T-helper 2 cell treated with Interferon-gamma antibody and Interleukin-4, amounts not matched to agents 5 μg/mL and 100 μg/mL, for 36 hours (primary cell): ENCODE measurements at regions not wholly inside any gene's neighbourhood (a gene's known extent, or its start where the extent isn't known, plus 50 kb on each side); places are given as distances from the start of the nearest gene placed in this dataset.
"Not testable (repeated sequence)": the region's sequence is repeated elsewhere in the genome, so short reads cannot be mapped to it uniquely, and the experiment has no call there.

Experiments used
- DNase-seq: peaks from one replicate; pipeline ENCODE4 v3.0.0; 2021; ENCODE audit warnings: low spot score
- H3K27ac Mint-ChIP-seq: one replicate; pipeline ENCODE4 v1.8.0; 2021; ENCODE audit warnings: mild to moderate bottlenecking, mixed read lengths
- H3K27me3 Mint-ChIP-seq: one replicate; pipeline ENCODE4 v1.8.0; 2021; ENCODE audit warnings: low read depth, mixed read lengths
- H3K36me3 Mint-ChIP-seq: one replicate; pipeline ENCODE4 v1.8.0; 2021; ENCODE audit warnings: low read depth, mixed read lengths
- H3K4me1 Mint-ChIP-seq: one replicate; pipeline ENCODE4 v1.8.0; 2021; ENCODE audit warnings: low read depth, mixed read lengths
- H3K4me3 Mint-ChIP-seq: one replicate; pipeline ENCODE4 v1.8.0; 2022; ENCODE audit warnings: mild to moderate bottlenecking, moderate library complexity, mixed read lengths
- H3K9me3 Mint-ChIP-seq: one replicate; pipeline ENCODE4 v1.8.0; 2021; ENCODE audit warnings: mixed read lengths

DNA sequence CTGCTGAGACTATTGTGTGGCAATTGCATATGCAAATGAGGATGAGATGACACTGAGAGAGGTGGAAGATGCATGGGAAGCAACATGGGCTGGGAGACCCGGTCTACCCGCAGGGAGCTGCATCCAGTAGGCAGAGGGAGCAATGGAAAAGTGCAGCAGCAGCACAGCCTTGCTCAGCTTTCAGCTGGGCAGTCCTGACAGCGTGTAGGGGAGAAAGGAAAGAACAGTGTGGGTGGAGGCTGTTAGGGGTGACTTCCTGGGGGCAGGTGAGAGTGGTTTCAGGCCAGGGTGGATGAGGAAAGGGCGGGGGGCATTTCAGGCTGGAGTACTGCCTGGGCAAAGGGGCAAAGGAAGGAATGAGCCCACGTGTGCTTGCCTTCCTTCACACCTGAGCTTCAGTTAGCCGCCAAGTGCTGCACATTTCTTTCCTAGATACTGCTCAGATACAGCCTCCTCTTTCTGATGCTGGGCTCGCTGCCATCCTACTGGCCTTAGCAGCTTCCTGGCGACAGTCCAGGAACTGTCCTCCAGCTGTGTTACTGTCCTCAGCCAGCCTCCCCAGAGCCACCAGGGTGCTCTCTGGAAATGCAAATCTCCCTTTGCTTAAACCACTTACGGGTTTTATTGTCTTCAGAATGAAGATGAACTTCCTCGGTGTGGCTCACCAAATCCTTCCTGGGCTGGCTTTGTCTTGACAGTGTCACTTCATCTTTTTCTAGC lies 276.3 kb downstream of the TSN start:
- Mint-ChIP-seq H3K36me3 (no peaks in the 10 kb centered on the region), H3K4me3 (no peak overlapping the region), H3K27me3 (peaks cover 2% of the 10 kb centered on the region), H3K27ac (no peak overlapping the region), H3K4me1 (peaks cover 7% of the 10 kb centered on the region), H3K9me3 (no peaks in the 10 kb centered on the region)
- no peak for DNase-seq

DNA sequence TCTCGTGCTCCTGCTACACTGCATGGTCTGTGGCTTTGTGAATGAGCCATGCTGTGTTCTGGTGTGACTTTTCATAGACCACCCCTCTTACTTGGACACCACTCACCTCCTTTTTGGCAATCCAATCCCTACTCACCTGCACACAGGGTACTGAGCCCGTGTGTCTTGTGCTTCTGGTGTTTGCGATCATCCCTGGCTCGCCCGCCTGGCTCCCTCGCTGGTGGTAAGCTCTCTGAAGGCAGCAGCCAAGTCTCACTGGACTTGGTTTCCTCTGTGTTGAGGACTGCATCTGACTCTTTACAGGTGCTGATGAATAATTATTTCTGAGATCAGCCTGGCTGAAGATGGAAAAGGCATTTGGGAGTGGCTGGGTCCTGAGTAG lies 276.8 kb downstream of the TSN start:
- Mint-ChIP-seq H3K27ac (no peak overlapping the region), H3K4me3 (no peak overlapping the region), H3K4me1 (peaks cover 7% of the 10 kb centered on the region), H3K9me3 (no peaks in the 10 kb centered on the region), H3K27me3 (peaks cover 2% of the 10 kb centered on the region), H3K36me3 (no peaks in the 10 kb centered on the region)
- no peak for DNase-seq

DNA sequence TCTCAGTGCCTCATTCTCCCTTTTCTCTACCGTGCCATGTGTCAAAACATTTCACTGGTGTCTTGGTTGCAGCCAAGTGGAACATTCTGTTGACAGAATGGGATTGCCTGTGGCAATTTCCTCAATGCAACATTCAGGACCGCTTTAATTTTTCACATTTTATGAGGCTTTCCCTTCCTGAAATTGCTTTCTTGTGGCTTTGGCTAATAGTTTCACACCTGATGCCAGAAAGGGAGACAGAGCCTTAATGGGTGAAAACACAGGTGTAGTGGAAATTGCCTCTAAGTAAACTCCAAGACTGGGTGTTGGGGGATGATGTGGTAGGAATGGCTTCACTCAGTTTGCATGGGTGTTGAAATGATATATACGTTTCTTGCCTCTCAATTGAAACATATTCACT lies 278.3 kb downstream of the TSN start:
- Mint-ChIP-seq H3K4me3 (no peak overlapping the region), H3K27me3 (peaks cover 2% of the 10 kb centered on the region), H3K9me3 (no peaks in the 10 kb centered on the region), H3K27ac (no peak overlapping the region), H3K36me3 (no peaks in the 10 kb centered on the region), H3K4me1 (peaks cover 7% of the 10 kb centered on the region)
- DNase-seq: no peak

DNA sequence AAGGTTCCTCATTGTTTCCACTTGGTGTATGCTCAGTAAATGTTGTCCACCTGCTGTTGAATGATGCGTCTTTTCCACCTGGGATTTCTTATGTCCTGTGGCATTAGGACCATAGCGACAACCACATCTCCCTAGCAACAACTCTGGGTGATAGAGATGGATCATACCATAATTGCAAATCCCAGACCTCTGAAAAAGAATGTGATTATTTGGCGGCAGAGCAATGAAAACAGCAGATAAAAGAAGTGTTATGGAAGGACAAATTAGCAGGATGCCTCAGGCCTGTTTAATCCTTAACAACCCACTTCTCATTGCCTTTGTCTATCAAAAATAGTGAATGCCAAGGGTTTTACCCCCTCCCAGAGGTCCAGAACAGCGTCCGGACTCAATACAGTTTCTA lies 278.9 kb downstream of the TSN start:
- no peaks in the 10 kb centered on the region for H3K36me3 Mint-ChIP-seq
- no peaks in the 10 kb centered on the region for H3K9me3 Mint-ChIP-seq
- no peak overlapping the region for H3K27ac Mint-ChIP-seq
- peaks cover 2% of the 10 kb centered on the region for H3K27me3 Mint-ChIP-seq
- DNase-seq: no peak
- H3K4me1 Mint-ChIP-seq: peaks cover 7% of the 10 kb centered on the region
- H3K4me3 Mint-ChIP-seq: no peak overlapping the region

DNA sequence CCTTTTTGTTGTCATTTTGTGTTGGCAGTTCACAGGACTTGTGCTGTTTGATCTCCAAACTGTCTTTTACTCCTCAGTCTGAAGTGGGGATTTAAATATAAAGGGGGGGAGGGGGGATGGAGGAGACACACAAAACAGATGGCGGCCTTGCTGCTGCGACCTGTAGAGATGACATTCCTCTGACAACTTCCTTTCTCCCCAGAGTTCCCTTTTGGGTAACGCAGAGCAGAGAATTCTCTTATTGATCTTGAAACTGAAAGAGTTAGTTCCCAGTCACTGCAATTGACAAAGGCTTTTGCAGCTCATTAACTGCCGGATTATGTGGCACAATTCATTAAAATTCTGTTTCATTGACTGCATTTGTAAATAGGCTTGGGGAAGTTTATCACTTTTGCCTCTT lies 279.3 kb downstream of the TSN start:
- Mint-ChIP-seq H3K9me3 (no peaks in the 10 kb centered on the region), H3K36me3 (no peaks in the 10 kb centered on the region), H3K4me1 (peaks cover 7% of the 10 kb centered on the region), H3K27me3 (peaks cover 2% of the 10 kb centered on the region), H3K4me3 (no peak overlapping the region), H3K27ac (no peak overlapping the region)
- DNase-seq: no peak

DNA sequence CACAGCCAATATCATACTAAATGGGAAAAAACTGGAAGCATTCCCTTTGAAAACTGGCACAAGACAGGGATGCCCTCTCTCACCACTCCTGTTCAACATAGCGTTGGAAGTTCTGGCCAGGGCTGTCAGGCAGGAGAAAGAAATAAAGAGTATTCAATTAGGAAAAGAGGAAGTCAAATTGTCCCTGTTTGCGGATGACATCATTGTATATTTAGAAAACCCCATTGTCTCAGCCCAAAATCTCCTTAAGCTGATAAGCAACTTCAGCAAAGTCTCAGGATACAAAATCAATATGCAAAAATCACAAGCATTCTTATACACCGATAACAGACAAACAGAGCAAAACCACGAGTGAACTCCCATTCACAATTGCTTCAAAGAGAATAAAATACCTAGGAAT lies 283.4 kb downstream of the TSN start:
- not testable (repeated sequence) for H3K27me3 Mint-ChIP-seq, H3K4me1 Mint-ChIP-seq, H3K27ac Mint-ChIP-seq, DNase-seq, H3K9me3 Mint-ChIP-seq, H3K4me3 Mint-ChIP-seq, H3K36me3 Mint-ChIP-seq

DNA sequence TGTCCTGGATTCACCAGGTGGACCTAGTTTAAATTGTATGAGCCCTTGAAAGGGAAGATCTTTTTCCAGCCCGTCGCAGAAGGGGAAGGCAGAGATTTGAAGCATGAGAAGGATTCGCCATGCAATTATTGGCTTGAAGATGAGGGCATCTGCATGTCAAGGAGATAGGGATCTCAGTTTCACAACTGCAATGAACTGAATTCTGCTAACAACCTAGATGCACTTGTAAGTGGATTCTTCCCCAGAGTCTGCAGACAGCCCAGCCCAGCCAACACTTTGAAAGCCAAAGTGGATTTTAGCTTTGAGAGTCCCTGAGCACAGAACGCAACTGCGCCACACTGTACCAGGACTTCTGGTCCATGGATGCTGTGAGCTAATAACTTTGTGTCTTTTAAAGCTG lies 286.0 kb downstream of the TSN start:
- H3K36me3 Mint-ChIP-seq: no peaks in the 10 kb centered on the region
- no peaks in the 10 kb centered on the region for H3K4me1 Mint-ChIP-seq
- no peaks in the 10 kb centered on the region for H3K27me3 Mint-ChIP-seq
- no peak overlapping the region for H3K4me3 Mint-ChIP-seq
- H3K9me3 Mint-ChIP-seq: no peaks in the 10 kb centered on the region
- H3K27ac Mint-ChIP-seq: no peak overlapping the region
- DNase-seq: no peak

DNA sequence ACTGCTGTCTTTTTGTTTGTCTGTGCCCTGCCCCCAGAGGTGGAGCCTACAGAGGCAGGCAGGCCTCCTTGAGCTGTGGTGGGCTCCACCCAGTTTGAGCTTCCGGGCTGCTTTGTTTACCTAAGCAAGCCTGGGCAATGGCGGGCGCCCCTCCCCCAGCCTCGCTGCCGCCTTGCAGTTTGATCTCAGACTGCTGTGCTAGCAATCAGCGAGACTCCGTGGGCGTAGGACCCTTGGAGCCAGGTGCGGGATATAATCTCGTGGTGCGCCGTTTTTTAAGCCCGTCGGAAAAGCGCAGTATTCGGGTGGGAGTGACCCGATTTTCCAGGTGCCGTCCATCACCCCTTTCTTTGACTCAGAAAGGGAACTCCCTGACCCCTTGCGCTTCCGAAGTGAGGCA lies 296.2 kb downstream of the TSN start:
- not testable (repeated sequence) for DNase-seq, H3K36me3 Mint-ChIP-seq, H3K27ac Mint-ChIP-seq, H3K9me3 Mint-ChIP-seq, H3K4me1 Mint-ChIP-seq, H3K27me3 Mint-ChIP-seq, H3K4me3 Mint-ChIP-seq

DNA sequence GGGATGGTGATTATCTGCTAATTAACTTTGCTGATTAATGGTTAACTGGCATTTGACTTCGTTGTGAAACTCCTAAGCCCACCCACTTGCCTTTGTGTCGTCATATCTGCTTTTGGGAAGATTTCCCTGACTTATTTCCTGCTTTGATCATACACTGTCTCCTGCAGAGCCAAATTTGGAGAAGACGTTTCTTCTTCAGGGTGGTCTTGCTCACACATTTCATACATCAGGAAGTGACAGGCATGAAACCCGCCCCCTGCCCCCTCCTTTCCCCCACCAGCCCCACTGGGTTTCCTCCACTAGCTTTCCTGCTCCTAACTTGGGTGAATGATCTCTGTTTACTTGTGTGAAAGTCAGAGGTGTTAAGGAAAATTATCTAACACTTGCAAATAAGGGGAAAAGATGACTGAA lies 300.1 kb downstream of the TSN start:
- H3K4me1 Mint-ChIP-seq: no peaks in the 10 kb centered on the region
- DNase-seq: no peak
- H3K27ac Mint-ChIP-seq: no peak overlapping the region
- no peak overlapping the region for H3K4me3 Mint-ChIP-seq
- no peaks in the 10 kb centered on the region for H3K36me3 Mint-ChIP-seq
- H3K9me3 Mint-ChIP-seq: no peaks in the 10 kb centered on the region
- H3K27me3 Mint-ChIP-seq: no peaks in the 10 kb centered on the region

DNA sequence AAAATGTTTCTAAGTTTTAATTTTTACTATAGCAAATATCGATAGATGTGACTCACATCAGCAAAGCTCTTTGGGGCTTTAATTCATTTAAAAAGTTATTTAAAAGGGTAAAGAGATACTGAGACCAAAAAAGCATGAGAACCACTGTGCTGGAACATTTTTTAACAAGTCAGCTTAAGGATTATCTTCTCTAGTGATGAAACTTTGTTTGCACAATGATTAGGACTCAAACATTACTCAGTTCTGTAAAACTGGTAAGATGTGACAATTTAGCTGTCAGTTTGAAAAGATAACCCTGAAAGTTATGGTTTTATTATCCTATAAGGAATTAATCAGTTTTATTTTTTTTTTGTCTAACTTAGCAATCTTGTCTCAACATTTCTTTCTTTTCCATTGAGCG lies 301.4 kb downstream of the TSN start:
- no peak overlapping the region for H3K27ac Mint-ChIP-seq
- no peaks in the 10 kb centered on the region for H3K9me3 Mint-ChIP-seq
- no peaks in the 10 kb centered on the region for H3K27me3 Mint-ChIP-seq
- no peak overlapping the region for H3K4me3 Mint-ChIP-seq
- no peaks in the 10 kb centered on the region for H3K36me3 Mint-ChIP-seq
- H3K4me1 Mint-ChIP-seq: no peaks in the 10 kb centered on the region
- DNase-seq: no peak

DNA sequence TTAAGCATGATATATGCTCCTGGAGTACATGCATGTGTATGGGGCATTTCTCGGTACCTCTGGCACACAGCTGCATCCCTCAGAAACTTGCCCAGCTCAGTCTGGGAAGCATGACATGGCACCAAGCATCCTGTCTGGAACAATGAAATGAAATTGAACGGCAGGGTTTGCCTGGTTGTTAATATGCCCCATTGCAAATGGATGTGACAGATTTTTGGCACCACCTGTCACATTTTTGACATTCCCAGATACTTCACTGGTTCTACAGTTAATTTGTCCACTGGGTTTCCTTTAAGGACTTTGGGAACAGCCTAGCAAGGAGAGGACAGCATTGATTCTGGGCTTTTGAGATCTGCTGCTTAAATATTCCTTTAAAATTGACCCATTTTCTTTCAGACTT lies 305.8 kb downstream of the TSN start:
- no peak for DNase-seq
- no peaks in the 10 kb centered on the region for H3K36me3 Mint-ChIP-seq
- H3K4me3 Mint-ChIP-seq: no peak overlapping the region
- no peaks in the 10 kb centered on the region for H3K4me1 Mint-ChIP-seq
- no peaks in the 10 kb centered on the region for H3K9me3 Mint-ChIP-seq
- H3K27ac Mint-ChIP-seq: no peak overlapping the region
- H3K27me3 Mint-ChIP-seq: no peaks in the 10 kb centered on the region

DNA sequence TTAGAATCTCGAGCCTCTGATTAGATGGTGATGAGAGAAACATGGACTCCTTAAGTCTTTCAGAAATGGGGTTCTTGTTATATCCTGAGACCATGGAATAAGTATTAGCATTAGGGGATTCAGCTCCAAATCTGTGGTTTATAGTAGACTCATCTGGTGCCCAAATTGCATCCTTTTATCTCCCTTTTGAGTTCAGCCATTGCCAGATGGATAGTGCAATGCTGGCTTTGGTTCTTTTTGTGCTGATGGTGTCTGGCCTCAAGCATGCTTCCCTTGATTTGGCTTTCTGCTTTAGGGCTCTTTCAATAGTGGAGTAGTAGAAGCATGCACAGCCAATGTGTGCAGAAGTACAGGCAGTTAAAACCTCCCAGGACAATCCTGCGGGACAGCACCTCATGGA lies 306.4 kb downstream of the TSN start:
- no peaks in the 10 kb centered on the region for H3K27me3 Mint-ChIP-seq
- DNase-seq: no peak
- H3K9me3 Mint-ChIP-seq: no peaks in the 10 kb centered on the region
- H3K36me3 Mint-ChIP-seq: no peaks in the 10 kb centered on the region
- H3K4me3 Mint-ChIP-seq: no peak overlapping the region
- H3K27ac Mint-ChIP-seq: no peak overlapping the region
- H3K4me1 Mint-ChIP-seq: no peaks in the 10 kb centered on the region

DNA sequence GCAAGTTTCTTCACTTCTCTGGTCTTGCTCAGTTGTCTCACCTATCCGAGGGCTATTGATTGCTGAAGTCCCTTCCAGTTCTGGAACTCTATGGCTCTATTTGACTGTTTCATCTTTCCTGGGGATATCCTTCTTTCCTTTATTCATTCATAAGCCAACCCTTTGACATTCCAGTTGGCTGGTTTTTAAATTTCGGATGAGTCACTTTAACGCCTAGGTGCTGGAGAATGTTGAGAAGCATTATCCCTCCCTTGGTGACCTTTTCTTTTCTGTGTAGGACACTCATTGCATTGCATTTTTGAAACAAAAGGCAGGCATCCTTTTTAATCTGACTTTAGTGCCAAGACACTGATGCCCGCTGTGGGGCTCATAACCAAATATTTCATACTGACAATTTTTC lies 307.1 kb downstream of the TSN start:
- DNase-seq: no peak
- Mint-ChIP-seq H3K36me3 (no peaks in the 10 kb centered on the region), H3K9me3 (no peaks in the 10 kb centered on the region), H3K27me3 (no peaks in the 10 kb centered on the region), H3K4me3 (no peak overlapping the region), H3K4me1 (no peaks in the 10 kb centered on the region), H3K27ac (no peak overlapping the region)

DNA sequence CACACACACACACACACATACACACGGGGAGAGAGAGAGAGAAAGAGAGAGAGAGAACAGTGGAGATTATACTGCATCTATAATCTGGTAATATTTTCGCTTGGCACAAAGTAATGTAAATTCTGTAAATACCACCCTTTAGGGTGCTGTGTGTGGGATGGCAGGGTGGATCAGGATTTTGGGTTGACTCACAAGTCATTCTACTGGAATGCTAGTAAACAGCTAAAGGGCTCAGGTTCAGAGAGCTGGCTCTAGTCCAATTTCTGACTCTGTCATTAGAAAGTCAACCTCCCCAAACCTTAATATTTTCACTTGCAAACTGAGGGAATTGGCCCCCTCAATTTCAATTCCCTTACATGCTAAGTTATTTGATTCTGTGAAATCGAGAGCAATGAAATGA lies 308.3 kb downstream of the TSN start:
- Mint-ChIP-seq H3K36me3 (no peaks in the 10 kb centered on the region), H3K4me1 (no peaks in the 10 kb centered on the region), H3K27me3 (no peaks in the 10 kb centered on the region), H3K9me3 (no peaks in the 10 kb centered on the region), H3K27ac (no peak overlapping the region), H3K4me3 (no peak overlapping the region)
- DNase-seq: no peak

DNA sequence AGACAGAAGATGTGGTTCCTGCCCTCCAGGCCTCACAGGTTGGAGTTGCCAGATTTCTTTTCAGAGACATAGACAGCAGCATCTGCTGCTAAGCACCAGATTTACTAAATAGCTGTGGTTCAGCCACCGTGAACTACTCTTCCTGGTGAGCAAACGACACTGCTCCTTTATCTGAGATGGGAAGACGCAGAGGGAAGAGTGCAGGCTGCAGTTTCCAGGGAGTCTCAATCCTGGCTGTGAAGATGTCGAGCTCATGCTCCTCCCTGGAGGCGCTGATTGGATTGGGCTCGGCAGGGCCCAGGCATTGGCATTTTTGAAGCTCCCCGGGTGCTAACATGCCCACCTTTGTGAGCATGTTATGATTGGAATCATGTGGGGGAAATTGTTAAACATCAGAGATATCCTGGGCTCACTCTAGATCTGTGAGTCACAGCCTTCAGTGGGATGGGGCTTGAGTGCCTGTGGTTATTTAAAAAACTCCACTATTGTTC lies 314.8 kb downstream of the TSN start:
- H3K27me3 Mint-ChIP-seq: no peaks in the 10 kb centered on the region

More for the DNA sequence above, 314.8 kb downstream of the TSN start:
- Mint-ChIP-seq H3K9me3 (no peaks in the 10 kb centered on the region), H3K36me3 (no peaks in the 10 kb centered on the region), H3K4me1 (no peaks in the 10 kb centered on the region), H3K4me3 (no peak overlapping the region), H3K27ac (no peak overlapping the region)
- no peak for DNase-seq
